Upper lobe of left lung (tissue), 4 donors: ENCODE measurements at regions not wholly inside any gene's neighbourhood (a gene's known extent, or its start where the extent isn't known, plus 50 kb on each side); places are given as distances from the start of the nearest gene placed in this dataset.

Source experiments
- EP300 ChIP-seq, 4 donors: sonication (generic); formaldehyde crosslinking; IDR thresholded peaks; one replicate each; pipeline ENCODE4 v1.5.1; 2017; ENCODE audit warnings: antibody characterized with exemption in 4 of 4, control low read depth in 2 of 4
- POLR2A ChIP-seq, 4 donors: fragments of 450-650 bp; IDR thresholded peaks; one replicate each; pipeline ENCODE4 v1.5.1; 2016 to 2017; ENCODE audit warnings: antibody characterized with exemption in 4 of 4, mild to moderate bottlenecking in 2 of 4
- POLR2AphosphoS5 ChIP-seq, 2 donors: sonication (generic); formaldehyde crosslinking; IDR thresholded peaks; one replicate each; pipeline ENCODE4 v1.5.1; 2017; ENCODE audit warnings: antibody characterized with exemption in 2 of 2
- TF ChIP-seq, protein P1 (sequence below), 6 experiments: fragments of 450-650 bp in 4 of 6; fragments of 200-600 bp in 2 of 6; sonication (generic) in 2 of 6; IDR thresholded peaks; one replicate each; pipeline ENCODE4 v1.5.1; 2016 to 2019; ENCODE audit warnings: antibody characterized with exemption in 6 of 6

DNA sequence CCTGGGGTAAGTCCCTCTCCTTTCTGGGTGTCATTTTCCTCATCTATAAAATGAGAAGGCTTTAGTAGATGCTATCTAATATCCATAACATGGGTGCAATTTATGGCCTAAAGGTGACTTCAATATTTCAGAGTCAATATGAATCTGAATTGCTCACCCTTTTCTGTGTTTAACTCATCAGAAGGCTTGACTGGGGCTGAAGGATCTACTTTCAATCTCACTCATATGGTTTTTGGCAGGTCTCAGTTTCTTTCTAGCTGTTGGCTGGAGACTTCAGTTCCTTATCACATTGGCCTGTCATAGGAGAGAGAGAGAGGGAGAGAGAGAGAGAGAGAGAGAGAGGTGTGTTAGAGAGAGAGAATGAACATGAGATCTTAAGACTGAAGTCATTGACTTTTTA lies 343.7 kb upstream of the MEX3C start:
- TF ChIP-seq, protein P1, sequence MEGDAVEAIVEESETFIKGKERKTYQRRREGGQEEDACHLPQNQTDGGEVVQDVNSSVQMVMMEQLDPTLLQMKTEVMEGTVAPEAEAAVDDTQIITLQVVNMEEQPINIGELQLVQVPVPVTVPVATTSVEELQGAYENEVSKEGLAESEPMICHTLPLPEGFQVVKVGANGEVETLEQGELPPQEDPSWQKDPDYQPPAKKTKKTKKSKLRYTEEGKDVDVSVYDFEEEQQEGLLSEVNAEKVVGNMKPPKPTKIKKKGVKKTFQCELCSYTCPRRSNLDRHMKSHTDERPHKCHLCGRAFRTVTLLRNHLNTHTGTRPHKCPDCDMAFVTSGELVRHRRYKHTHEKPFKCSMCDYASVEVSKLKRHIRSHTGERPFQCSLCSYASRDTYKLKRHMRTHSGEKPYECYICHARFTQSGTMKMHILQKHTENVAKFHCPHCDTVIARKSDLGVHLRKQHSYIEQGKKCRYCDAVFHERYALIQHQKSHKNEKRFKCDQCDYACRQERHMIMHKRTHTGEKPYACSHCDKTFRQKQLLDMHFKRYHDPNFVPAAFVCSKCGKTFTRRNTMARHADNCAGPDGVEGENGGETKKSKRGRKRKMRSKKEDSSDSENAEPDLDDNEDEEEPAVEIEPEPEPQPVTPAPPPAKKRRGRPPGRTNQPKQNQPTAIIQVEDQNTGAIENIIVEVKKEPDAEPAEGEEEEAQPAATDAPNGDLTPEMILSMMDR (IDR thresholded peaks at IDR 0.05): no peak
- TF ChIP-seq POLR2A (IDR thresholded peaks at IDR 0.05) (no peak), POLR2AphosphoS5 (IDR thresholded peaks at IDR 0.05) (no peak), EP300 (IDR thresholded peaks at IDR 0.05) (no peak)
